Activated CD8-positive, alpha-beta memory T cell treated with anti-CD3 and anti-CD28 coated beads for 36 hours (primary cell): ENCODE measurements at regions not wholly inside any gene's neighbourhood (a gene's known extent, or its start where the extent isn't known, plus 50 kb on each side); places are given as distances from the start of the nearest gene placed in this dataset.

Source experiments
- CTCF ChIA-PET: fragments of 350-600 bp; sonication (Branson Sonifier 250); formaldehyde crosslinking; loops from one replicate; lab custom pipeline; 2021; ENCODE audit warnings: antibody characterized with exemption; lab: Charles Lee
- POLR2A ChIA-PET: fragments of 350-600 bp; sonication (Branson Sonifier 250); formaldehyde crosslinking; loops from one replicate; lab custom pipeline; 2021; ENCODE audit warnings: antibody characterized with exemption; lab: Charles Lee

- CTCF ChIA-PET: no interaction called here
- POLR2A ChIA-PET: no interaction called here
Measured at GRCh38 chr4:178309890-178310289, 867.7 kb upstream of the AGA start.

- POLR2A ChIA-PET: no interaction called here
- CTCF ChIA-PET: no interaction called here
Measured at GRCh38 chr4:178311997-178312396, 869.8 kb upstream of the AGA start.

GRCh38 chr4:178314287-178314686 is 872.0 kb upstream of the AGA start:
- ChIA-PET CTCF (no interaction called here), POLR2A (no interaction called here)

GRCh38 chr4:178316211-178316610 is 874.0 kb upstream of the AGA start:
- POLR2A ChIA-PET: no interaction called here

GRCh38 chr4:178320003-178320402 is 877.8 kb upstream of the AGA start:
- CTCF ChIA-PET: interaction anchor here (0.5 kb wide), 1 partner anchor 14 kb away, joined by 3 read pairs; no protein-coding TSS in a partner anchor
- POLR2A ChIA-PET: no interaction called here

More at GRCh38 chr4:178316211-178316610, 874.0 kb upstream of the AGA start:
- CTCF ChIA-PET: interaction anchor here (0.8 kb wide), 1 partner anchor 221 kb away, joined by 4 read pairs; no protein-coding TSS in a partner anchor

GRCh38 chr4:178322524-178323183 is 880.4 kb upstream of the AGA start:
- ChIA-PET CTCF (no interaction called here), POLR2A (no interaction called here)

GRCh38 chr4:178329226-178329872 is 887.1 kb upstream of the AGA start:
- CTCF ChIA-PET: no interaction called here
- POLR2A ChIA-PET: no interaction called here

GRCh38 chr4:178333355-178333754 is 891.1 kb upstream of the AGA start:
- CTCF ChIA-PET: no interaction called here
- POLR2A ChIA-PET: no interaction called here

- CTCF ChIA-PET: no interaction called here
- POLR2A ChIA-PET: no interaction called here
Measured at GRCh38 chr4:178339769-178340168, 897.5 kb upstream of the AGA start.

GRCh38 chr4:178340468-178340867 is 898.2 kb upstream of the AGA start:
- CTCF ChIA-PET: no interaction called here
- POLR2A ChIA-PET: no interaction called here

GRCh38 chr4:178344096-178344495 is 901.9 kb upstream of the AGA start:
- POLR2A ChIA-PET: no interaction called here
- CTCF ChIA-PET: no interaction called here

- ChIA-PET POLR2A (no interaction called here), CTCF (no interaction called here)
Measured at GRCh38 chr4:178347111-178347510, 904.9 kb upstream of the AGA start.

- POLR2A ChIA-PET: no interaction called here
- CTCF ChIA-PET: no interaction called here
Measured at GRCh38 chr4:178349601-178350000, 907.4 kb upstream of the AGA start.

GRCh38 chr4:178351185-178351584 is 908.9 kb upstream of the AGA start:
- ChIA-PET CTCF (no interaction called here), POLR2A (no interaction called here)

- ChIA-PET POLR2A (no interaction called here), CTCF (no interaction called here)
Measured at GRCh38 chr4:178356725-178357124, 914.5 kb upstream of the AGA start.

- ChIA-PET CTCF (no interaction called here), POLR2A (no interaction called here)
Measured at GRCh38 chr4:178385481-178385880, 943.2 kb upstream of the AGA start.

GRCh38 chr4:178387756-178388155 is 945.5 kb upstream of the AGA start:
- POLR2A ChIA-PET: no interaction called here
- CTCF ChIA-PET: no interaction called here

- POLR2A ChIA-PET: no interaction called here
Measured at GRCh38 chr4:178395798-178396197, 953.6 kb upstream of the AGA start.

GRCh38 chr4:178412455-178412854 is 970.2 kb upstream of the AGA start:
- ChIA-PET CTCF (no interaction called here), POLR2A (no interaction called here)

More at GRCh38 chr4:178395798-178396197, 953.6 kb upstream of the AGA start:
- CTCF ChIA-PET: no interaction called here

GRCh38 chr4:178414042-178414441 is 971.8 kb upstream of the AGA start:
- CTCF ChIA-PET: no interaction called here
- POLR2A ChIA-PET: no interaction called here

- ChIA-PET POLR2A (no interaction called here), CTCF (no interaction called here)
Measured at GRCh38 chr4:178414881-178415446, 972.7 kb upstream of the AGA start.
